Breast epithelium (tissue), 4 donors: ENCODE measurements at regions not wholly inside any gene's neighbourhood (a gene's known extent, or its start where the extent isn't known, plus 50 kb on each side); places are given as distances from the start of the nearest gene placed in this dataset.
A peak's percentile ranks its signal among the peaks of the same experiment; 100 is the strongest.

Experiments
- DNase-seq, 2 donors: peaks; one replicate each; pipeline ENCODE4 v3.0.0-alpha.2; 2019; ENCODE audit warnings: low spot score in 2 of 2
- H3K27ac ChIP-seq, 2 donors: fragments of 200-600 bp; sonication (generic) in 1 of 2; one replicate each; pipeline ENCODE4 v1.5.1; 2016 to 2019; ENCODE audit warnings: mild to moderate bottlenecking in 1 of 2
- H3K27me3 ChIP-seq, 2 donors: fragments of 200-600 bp; sonication (generic) in 1 of 2; one replicate each; pipeline versions ENCODE4 v1.5.1 to v1.6.0; 2017 to 2019; ENCODE audit warnings: control low read depth in 1 of 2, mild to moderate bottlenecking in 1 of 2
- H3K36me3 ChIP-seq: fragments of 200-600 bp; one replicate; pipeline ENCODE4 v1.5.1; 2019
- H3K4me1 ChIP-seq, 2 donors: fragments of 200-600 bp; sonication (generic); one replicate each; pipeline ENCODE4 v1.5.1; 2016 to 2019; ENCODE audit warnings: control low read depth in 1 of 2
- H3K4me3 ChIP-seq, 3 donors: fragments of 200-600 bp; sonication (generic); 1 replicate in 2 of 3; 2 replicates in 1 of 3; pipeline ENCODE4 v1.5.1; 2016 to 2019; ENCODE audit warnings: mild to moderate bottlenecking in 3 of 3, moderate library complexity in 2 of 3
- H3K9me3 ChIP-seq, 2 donors: fragments of 200-600 bp; sonication (generic) in 1 of 2; one replicate each; pipeline ENCODE4 v1.5.1; 2016 to 2019; ENCODE audit warnings: control low read depth in 1 of 2
- POLR2A ChIP-seq: fragments of 450-650 bp; IDR thresholded peaks from one replicate; pipeline ENCODE4 v1.6.1; 2016; ENCODE audit warnings: antibody characterized with exemption, mild to moderate bottlenecking, moderate library complexity
- POLR2AphosphoS5 ChIP-seq, 3 donors: sonication (generic); formaldehyde crosslinking; IDR thresholded peaks; one replicate each; pipeline ENCODE4 v1.6.1; 2017; ENCODE audit warnings: antibody characterized with exemption in 3 of 3
- intact Hi-C: fragments of 100-400 bp; cut with DNase I; formaldehyde crosslinking; loops from one replicate; pipeline ENCODE4 v1.15.1; 2023; ENCODE audit warnings: low total_unique reads
- TF ChIP-seq, protein P1 (sequence below), 3 donors: fragments of 450-650 bp; IDR thresholded peaks; one replicate each; pipeline ENCODE4 v1.5.1; 2016 to 2017; ENCODE audit warnings: antibody characterized with exemption in 3 of 3, mild to moderate bottlenecking in 3 of 3, moderate library complexity in 3 of 3

DNA sequence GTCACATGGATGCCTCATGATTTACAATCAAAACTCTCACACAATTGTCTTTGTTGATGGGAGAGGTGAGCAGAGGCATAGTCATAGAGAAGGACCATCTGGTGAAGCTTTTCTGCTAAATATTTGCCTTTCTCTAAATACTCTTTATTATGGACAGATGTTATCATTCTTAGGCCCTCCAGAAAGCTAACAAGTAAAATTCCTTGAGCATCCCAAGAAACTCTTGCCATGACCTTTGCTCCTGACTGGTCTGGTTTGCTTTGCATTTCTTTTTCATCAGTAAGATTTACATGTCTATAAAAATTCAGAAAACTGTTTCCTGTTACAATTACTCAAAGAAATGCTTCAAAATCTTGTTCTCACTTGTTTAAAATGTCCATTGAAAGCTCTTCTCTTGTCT lies 1336.6 kb upstream of the CDH8 start:
- intact Hi-C loops, result no loop called here
- Histone ChIP-seq H3K4me1 (no peaks in the 10 kb centered on the region), H3K36me3 (no peaks in the 10 kb centered on the region), H3K9me3 (no peaks in the 10 kb centered on the region), H3K27ac (no peak overlapping the region), H3K4me3 (no peak overlapping the region), H3K27me3 (no peaks in the 10 kb centered on the region)
- DNase-seq, result no peak
- TF ChIP-seq, protein P1, sequence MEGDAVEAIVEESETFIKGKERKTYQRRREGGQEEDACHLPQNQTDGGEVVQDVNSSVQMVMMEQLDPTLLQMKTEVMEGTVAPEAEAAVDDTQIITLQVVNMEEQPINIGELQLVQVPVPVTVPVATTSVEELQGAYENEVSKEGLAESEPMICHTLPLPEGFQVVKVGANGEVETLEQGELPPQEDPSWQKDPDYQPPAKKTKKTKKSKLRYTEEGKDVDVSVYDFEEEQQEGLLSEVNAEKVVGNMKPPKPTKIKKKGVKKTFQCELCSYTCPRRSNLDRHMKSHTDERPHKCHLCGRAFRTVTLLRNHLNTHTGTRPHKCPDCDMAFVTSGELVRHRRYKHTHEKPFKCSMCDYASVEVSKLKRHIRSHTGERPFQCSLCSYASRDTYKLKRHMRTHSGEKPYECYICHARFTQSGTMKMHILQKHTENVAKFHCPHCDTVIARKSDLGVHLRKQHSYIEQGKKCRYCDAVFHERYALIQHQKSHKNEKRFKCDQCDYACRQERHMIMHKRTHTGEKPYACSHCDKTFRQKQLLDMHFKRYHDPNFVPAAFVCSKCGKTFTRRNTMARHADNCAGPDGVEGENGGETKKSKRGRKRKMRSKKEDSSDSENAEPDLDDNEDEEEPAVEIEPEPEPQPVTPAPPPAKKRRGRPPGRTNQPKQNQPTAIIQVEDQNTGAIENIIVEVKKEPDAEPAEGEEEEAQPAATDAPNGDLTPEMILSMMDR (IDR thresholded peaks at IDR 0.05), result no peak
- TF ChIP-seq POLR2A (no peak), POLR2AphosphoS5 (IDR thresholded peaks at IDR 0.05) (no peak)

DNA sequence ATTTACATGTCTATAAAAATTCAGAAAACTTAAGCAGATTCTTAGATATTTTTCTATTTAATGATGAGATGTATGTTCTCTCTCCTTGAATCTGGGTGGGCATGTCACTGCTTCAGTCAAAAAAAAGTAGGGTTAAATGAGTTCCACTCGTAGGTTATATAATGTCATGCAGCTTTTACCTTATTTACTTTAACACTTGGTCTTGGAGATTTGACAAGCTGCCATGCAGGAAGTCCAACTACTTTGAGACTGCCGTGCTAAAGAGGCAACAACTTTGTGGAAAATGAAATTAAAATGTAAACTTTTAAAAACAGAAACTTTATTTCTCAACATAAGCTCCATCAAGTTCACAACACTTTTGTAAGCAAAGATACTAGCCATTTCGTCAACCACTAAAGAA lies 1336.0 kb upstream of the CDH8 start:
- H3K4me1 ChIP-seq, result no peaks in the 10 kb centered on the region
- H3K27me3 ChIP-seq, result no peaks in the 10 kb centered on the region
- H3K27ac ChIP-seq, result no peak overlapping the region
- no peaks in the 10 kb centered on the region for H3K9me3 ChIP-seq
- no peaks in the 10 kb centered on the region for H3K36me3 ChIP-seq
- intact Hi-C loops, result no loop called here
- TF ChIP-seq POLR2A (no peak), POLR2AphosphoS5 (IDR thresholded peaks at IDR 0.05) (no peak)
- TF ChIP-seq, protein P1 (IDR thresholded peaks at IDR 0.05), result no peak
- no peak for DNase-seq
- no peak overlapping the region for H3K4me3 ChIP-seq

DNA sequence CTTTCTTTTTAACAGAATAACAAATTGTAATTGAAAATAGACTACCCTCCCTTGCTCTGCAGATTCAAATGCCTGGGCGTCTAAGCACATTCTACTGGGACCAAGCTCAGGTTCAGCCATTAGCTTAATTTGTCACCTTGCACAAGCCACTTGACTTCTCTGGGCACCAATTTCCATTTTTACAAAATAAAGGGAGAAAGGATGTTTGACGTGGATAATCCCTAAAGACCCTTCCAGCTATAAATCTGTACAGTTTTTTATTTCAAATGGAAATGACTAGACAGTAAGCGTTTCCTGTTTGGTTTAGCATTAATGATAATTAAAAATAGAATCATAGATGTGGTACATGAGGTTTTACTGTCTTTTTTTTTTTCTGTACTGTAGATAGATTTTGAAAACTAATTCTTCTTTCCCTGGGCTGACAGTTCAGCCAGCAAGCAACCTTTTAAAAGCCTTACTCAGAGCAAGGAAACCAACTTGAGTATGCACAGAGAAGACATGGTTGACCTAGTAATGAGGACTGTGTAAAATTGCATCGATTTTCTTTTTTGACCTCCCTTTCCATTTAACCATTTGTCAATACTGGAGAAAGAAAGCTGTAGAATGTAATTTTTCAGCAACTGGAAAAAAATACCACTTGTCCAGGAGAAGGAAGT lies 1329.5 kb upstream of the CDH8 start:
- H3K36me3 ChIP-seq, result no peaks in the 10 kb centered on the region
- no peaks in the 10 kb centered on the region for H3K4me1 ChIP-seq
- H3K9me3 ChIP-seq, result no peaks in the 10 kb centered on the region
- intact Hi-C loops, result no loop called here
- DNase-seq, result no peak
- H3K27ac ChIP-seq, result no peak overlapping the region
- no peaks in the 10 kb centered on the region for H3K27me3 ChIP-seq
- no peak overlapping the region for H3K4me3 ChIP-seq
- TF ChIP-seq POLR2AphosphoS5 (IDR thresholded peaks at IDR 0.05) (no peak), POLR2A (no peak)
- TF ChIP-seq, protein P1 (IDR thresholded peaks at IDR 0.05), result no peak

DNA sequence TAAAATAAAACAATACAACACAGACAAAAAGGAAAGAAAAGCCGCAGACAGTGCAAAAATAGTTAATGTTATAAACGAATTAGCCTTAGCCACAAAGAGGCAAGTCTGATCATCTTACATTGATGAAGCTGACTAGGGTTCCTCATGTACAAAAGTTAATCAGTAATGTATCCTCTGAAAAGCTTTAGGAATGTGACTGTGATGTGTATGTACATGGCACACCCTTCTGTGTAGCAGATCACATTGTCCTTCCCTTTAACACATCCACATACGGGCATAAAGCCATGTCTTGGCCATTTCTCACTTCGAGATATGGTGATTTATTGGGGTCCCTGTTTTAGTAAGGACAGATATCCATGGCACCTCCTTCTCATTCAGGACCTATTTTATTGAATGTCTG lies 1327.5 kb upstream of the CDH8 start:
- TF ChIP-seq, protein P1 (IDR thresholded peaks at IDR 0.05), result no peak
- TF ChIP-seq POLR2A (no peak), POLR2AphosphoS5 (IDR thresholded peaks at IDR 0.05) (no peak)
- Histone ChIP-seq H3K9me3 (no peaks in the 10 kb centered on the region), H3K4me1 (no peaks in the 10 kb centered on the region), H3K27me3 (no peaks in the 10 kb centered on the region), H3K27ac (no peak overlapping the region), H3K36me3 (no peaks in the 10 kb centered on the region), H3K4me3 (no peak overlapping the region)
- intact Hi-C loops, result no loop called here
- DNase-seq, result no peak

DNA sequence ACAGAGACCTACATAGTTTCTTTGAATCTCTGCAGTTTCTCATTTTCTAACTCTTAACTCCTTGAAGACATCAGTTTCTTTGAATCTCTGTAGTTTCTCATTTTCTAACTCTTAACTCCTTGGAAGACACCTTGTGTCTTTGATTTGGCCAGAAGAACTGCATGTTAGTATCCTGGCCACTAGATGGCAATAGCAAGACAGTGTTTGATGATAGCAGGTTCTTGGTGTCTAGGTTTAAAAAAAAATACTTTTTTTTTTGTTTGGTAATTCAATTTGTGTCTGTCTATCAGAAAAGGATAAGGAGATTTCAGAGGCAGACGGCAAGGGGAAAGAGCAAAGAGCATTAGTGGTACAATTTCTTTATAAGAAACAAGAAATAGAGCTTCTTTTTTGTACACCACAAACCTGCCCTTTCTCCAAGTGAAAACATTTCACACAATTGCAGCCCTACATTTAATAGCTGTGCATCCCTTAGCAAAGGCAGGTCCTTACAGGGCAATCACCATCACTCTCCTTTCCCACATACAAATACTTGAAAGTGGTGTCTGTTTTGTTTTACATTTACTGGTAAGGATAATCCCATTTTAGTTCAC lies 1324.9 kb upstream of the CDH8 start:
- Histone ChIP-seq H3K4me1 (no peaks in the 10 kb centered on the region), H3K27me3 (no peaks in the 10 kb centered on the region), H3K27ac (no peak overlapping the region), H3K36me3 (no peaks in the 10 kb centered on the region), H3K4me3 (no peak overlapping the region), H3K9me3 (no peaks in the 10 kb centered on the region)
- TF ChIP-seq, protein P1 (IDR thresholded peaks at IDR 0.05), result peak; percentile 10 to 58 (median 53)
- no peak for TF ChIP-seq POLR2A
- no peak for TF ChIP-seq POLR2AphosphoS5 (IDR thresholded peaks at IDR 0.05)
- DNase-seq, result no peak
- intact Hi-C loops, result no loop called here
